T-cell (primary cell): ENCODE measurements at regions not wholly inside any gene's neighbourhood (a gene's known extent, or its start where the extent isn't known, plus 50 kb on each side); places are given as distances from the start of the nearest gene placed in this dataset.

Experiments used
- ATAC-seq, 4 experiments: fragments of 200-7000 bp in 3 of 4; fragments of 150-1000 bp in 1 of 4; cut with Tn5 transposase; replicated peaks in 1 of 4; 1 replicate in 3 of 4; 2 replicates in 1 of 4; pipeline ENCODE4 v1.10.0; 2021; ENCODE audit warnings: moderate library complexity in 3 of 4, mild to moderate bottlenecking in 2 of 4, moderate number of reproducible peaks in 1 of 4
- CTCF ChIA-PET, 2 donors: fragments of 300-600 bp; sonication (Branson Sonifier 250); formaldehyde crosslinking; loops; one replicate each; lab custom pipeline; 2022; ENCODE audit warnings: antibody characterized with exemption in 2 of 2; lab: Charles Lee
- POLR2A ChIA-PET, 2 donors: fragments of 300-600 bp; sonication (Branson Sonifier 250); formaldehyde crosslinking; loops; one replicate each; lab custom pipeline; 2022; ENCODE audit warnings: antibody characterized with exemption in 2 of 2; lab: Charles Lee
- DNase-seq, 35 experiments: peaks; one replicate each; pipeline versions ENCODE4 v3.0.0 to v3.0.0-alpha.2; 2013 to 2023
- H3K27ac ChIP-seq: one replicate; pipeline ENCODE4 v1.5.1; 2013; ENCODE audit warnings: low read length
- H3K27me3 ChIP-seq, 2 experiments: replicated peaks in 1 of 2; 1 replicate in 1 of 2; 2 replicates in 1 of 2; pipeline versions ENCODE4 v1.6.1 to v1.7.0; 2013; ENCODE audit warnings: low read length in 1 of 2, mixed read lengths in 1 of 2; ENCODE audit not compliant: control insufficient read depth in 2 of 2, insufficient read depth in 2 of 2; ENCODE audit errors: extremely low read depth in 1 of 2
- H3K36me3 ChIP-seq, 2 donors: 1 replicate in 1 of 2; 2 replicates in 1 of 2; pipeline versions ENCODE4 v1.6.1 to v1.7.0; 2013; ENCODE audit warnings: low read length in 1 of 2; ENCODE audit not compliant: control insufficient read depth in 2 of 2, insufficient read depth in 1 of 2; ENCODE audit errors: extremely low read depth in 1 of 2
- H3K4me1 ChIP-seq, 2 experiments: 1 replicate in 1 of 2; 2 replicates in 1 of 2; pipeline versions ENCODE4 v1.6.1 to v1.7.0; 2013; ENCODE audit warnings: low read length in 2 of 2, mixed read lengths in 1 of 2; ENCODE audit not compliant: insufficient read depth in 2 of 2, control insufficient read depth in 1 of 2; ENCODE audit errors: extremely low read depth in 1 of 2
- H3K4me3 ChIP-seq, 2 donors: 1 replicate in 1 of 2; 2 replicates in 1 of 2; pipeline versions ENCODE4 v1.5.1 to v1.7.0; 2013; ENCODE audit warnings: mild to moderate bottlenecking in 2 of 2, low read length in 1 of 2, moderate library complexity in 1 of 2; ENCODE audit not compliant: control insufficient read depth in 1 of 2; ENCODE audit errors: extremely low read depth in 1 of 2
- H3K9me3 ChIP-seq: 2 replicates; pipeline ENCODE4 v1.7.0; 2013
- H3K27ac Mint-ChIP-seq, 2 donors: one replicate each; pipeline ENCODE4 v1.8.0; 2020 to 2021; ENCODE audit warnings: mild to moderate bottlenecking in 2 of 2, mixed read lengths in 2 of 2
- H3K27me3 Mint-ChIP-seq, 2 donors: one replicate each; pipeline ENCODE4 v1.8.0; 2021 to 2022; ENCODE audit warnings: mixed read lengths in 2 of 2
- H3K36me3 Mint-ChIP-seq: one replicate; pipeline ENCODE4 v1.8.0; 2021; ENCODE audit warnings: mixed read lengths
- H3K4me1 Mint-ChIP-seq, 3 donors: one replicate each; pipeline ENCODE4 v1.8.0; 2020 to 2022; ENCODE audit warnings: mixed read lengths in 3 of 3, mild to moderate bottlenecking in 1 of 3
- H3K4me3 Mint-ChIP-seq, 3 donors: one replicate each; pipeline ENCODE4 v1.8.0; 2020 to 2022; ENCODE audit warnings: mild to moderate bottlenecking in 3 of 3, mixed read lengths in 3 of 3, moderate library complexity in 3 of 3
- H3K9me3 Mint-ChIP-seq, 3 donors: one replicate each; pipeline ENCODE4 v1.8.0; 2020 to 2022; ENCODE audit warnings: mixed read lengths in 3 of 3
- WGBS: methylation state at CpG from one replicate; pipeline ENCODE4 v1.1.5; 2013; ENCODE audit warnings: missing lambda C conversion rate; ENCODE audit not compliant: insufficient coverage; 5-methylcytosine and 5-hydroxymethylcytosine counted together

DNA sequence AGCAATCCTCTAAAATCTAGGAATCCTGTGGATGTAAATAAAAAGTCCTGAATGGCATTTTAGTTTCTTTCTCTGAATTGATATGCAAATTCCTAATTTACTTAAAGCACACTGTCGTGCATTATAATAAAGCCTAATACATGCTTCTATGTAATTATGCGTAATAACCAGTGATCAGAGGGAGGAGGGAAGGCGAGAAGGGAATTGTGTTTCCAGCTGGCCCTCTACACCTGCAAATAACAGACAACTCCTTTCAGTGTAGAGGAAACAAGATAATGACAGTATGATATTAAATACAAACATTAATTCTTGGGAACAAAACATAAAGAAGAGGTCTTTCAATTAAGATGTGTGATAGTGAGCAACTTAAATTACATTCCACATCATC, 419.6 kb upstream of the LCORL start:
- no peak overlapping the region for H3K27ac Mint-ChIP-seq
- no peak for ATAC-seq
- WGBS: no CpG with 5 or more reads among the region's 3 CpGs
- no peaks in the 10 kb centered on the region for H3K4me1 Mint-ChIP-seq
- POLR2A ChIA-PET: no interaction called here
- Histone ChIP-seq H3K36me3 (no peaks in the 10 kb centered on the region), H3K4me3 (no peak overlapping the region), H3K27me3 (no peaks in the 10 kb centered on the region), H3K4me1 (no peaks in the 10 kb centered on the region), H3K9me3 (no peaks in the 10 kb centered on the region), H3K27ac (no peak overlapping the region)
- H3K9me3 Mint-ChIP-seq: peaks cover 0 to 20% (median 14%) of the 10 kb centered on the region in 3 donors
- DNase-seq: no peak
- CTCF ChIA-PET: no interaction called here
- H3K27me3 Mint-ChIP-seq: peaks cover 0 to 4% of the 10 kb centered on the region in 2 donors
- H3K36me3 Mint-ChIP-seq: no peaks in the 10 kb centered on the region
- H3K4me3 Mint-ChIP-seq: no peak overlapping the region

DNA sequence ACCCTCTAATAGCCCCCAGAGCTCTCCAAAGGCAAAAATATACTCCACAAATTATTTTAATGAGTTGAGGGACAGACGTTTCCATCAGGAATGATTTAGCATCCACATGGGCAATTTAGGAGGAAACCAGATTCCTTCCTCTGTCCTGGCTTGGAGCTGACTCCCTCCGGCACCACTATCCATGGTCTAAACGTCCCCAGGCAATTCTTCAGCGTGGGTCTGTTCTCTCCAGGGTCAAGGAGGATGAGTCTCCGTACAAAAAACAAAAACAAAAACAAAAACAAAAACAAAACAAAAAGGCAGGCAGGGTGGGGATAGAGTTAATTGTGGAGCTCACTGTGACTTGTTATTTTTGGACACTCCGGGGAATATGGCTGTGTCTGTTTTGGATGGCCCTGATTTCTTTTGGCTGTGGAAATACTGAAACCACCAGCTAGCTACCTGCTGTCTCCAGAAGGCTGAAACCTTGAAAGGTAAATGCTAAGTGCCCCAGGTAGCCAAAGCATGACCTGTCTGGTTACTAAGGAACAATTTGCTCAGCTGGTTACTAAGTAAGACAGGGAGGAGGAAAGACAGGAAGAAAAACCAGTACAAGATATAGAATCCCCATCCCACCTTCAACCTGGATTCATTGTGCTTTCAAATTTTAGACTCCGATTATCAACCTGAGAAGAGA, 419.1 kb upstream of the LCORL start:
- no peak overlapping the region for H3K4me3 Mint-ChIP-seq
- peaks cover 0 to 4% of the 10 kb centered on the region in 2 donors for H3K27me3 Mint-ChIP-seq
- Histone ChIP-seq H3K4me1 (no peaks in the 10 kb centered on the region), H3K4me3 (no peak overlapping the region), H3K36me3 (no peaks in the 10 kb centered on the region), H3K27ac (no peak overlapping the region), H3K9me3 (no peaks in the 10 kb centered on the region), H3K27me3 (no peaks in the 10 kb centered on the region)
- no peaks in the 10 kb centered on the region for H3K4me1 Mint-ChIP-seq
- no peak for DNase-seq
- H3K36me3 Mint-ChIP-seq: no peaks in the 10 kb centered on the region
- ChIA-PET POLR2A (no interaction called here), CTCF (no interaction called here)
- no peak overlapping the region for H3K27ac Mint-ChIP-seq
- peaks cover 0 to 19% (median 14%) of the 10 kb centered on the region in 3 donors for H3K9me3 Mint-ChIP-seq
- WGBS: 28% methylated on average over 2 of the region's 7 CpGs
- no peak for ATAC-seq

DNA sequence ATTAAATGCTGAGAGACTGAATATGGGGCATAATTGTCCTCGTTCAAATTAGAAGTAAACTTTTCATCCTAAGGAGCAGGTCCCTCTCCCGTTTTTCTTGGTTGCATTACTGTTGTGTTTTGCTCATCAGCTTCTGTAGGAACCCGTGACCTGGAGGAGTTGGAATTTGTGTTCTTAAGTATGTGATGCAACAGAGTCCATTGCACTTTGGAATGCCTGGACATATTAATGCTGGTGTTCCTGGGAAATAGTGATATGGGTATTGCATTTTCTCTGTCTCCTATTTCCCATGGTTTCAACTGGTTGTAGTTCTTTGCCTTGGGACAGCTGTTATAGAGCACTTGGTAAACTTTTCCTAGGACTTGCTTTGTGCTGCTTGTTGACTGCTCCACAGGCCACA, 417.8 kb upstream of the LCORL start:
- Mint-ChIP-seq H3K4me3 (no peak overlapping the region), H3K4me1 (no peaks in the 10 kb centered on the region), H3K9me3 (peaks cover 0 to 9% (median 9%) of the 10 kb centered on the region in 3 donors), H3K36me3 (no peaks in the 10 kb centered on the region), H3K27ac (no peak overlapping the region), H3K27me3 (peaks cover 0 to 4% of the 10 kb centered on the region in 2 donors)
- Histone ChIP-seq H3K36me3 (no peaks in the 10 kb centered on the region), H3K4me3 (no peak overlapping the region), H3K27me3 (no peaks in the 10 kb centered on the region), H3K27ac (no peak overlapping the region), H3K4me1 (no peaks in the 10 kb centered on the region), H3K9me3 (no peaks in the 10 kb centered on the region)
- DNase-seq (no peak), ATAC-seq (no peak)
- ChIA-PET POLR2A (no interaction called here), CTCF (no interaction called here)
- WGBS: 59% methylated on average over 2 of the region's 3 CpGs

DNA sequence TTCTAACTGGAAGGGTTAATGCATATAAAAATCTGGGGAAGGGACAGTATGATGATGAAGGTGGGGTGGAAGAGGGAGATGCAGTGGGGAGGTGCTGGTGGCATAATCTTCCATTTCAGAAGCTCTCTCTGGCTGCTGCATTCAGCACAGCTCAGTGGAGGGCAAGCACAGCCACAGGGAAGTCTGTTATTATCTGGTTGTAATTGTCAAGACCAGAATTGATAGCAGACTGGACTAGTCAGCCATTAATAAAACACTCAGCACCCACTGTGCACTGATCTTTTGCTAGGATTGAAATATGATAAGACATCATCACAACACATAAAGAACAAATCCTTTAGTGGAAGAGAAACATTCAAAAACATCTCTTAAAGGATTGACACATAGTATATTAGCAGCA, 414.2 kb upstream of the LCORL start:
- Histone ChIP-seq H3K4me1 (no peaks in the 10 kb centered on the region), H3K27ac (no peak overlapping the region), H3K36me3 (no peaks in the 10 kb centered on the region), H3K9me3 (no peaks in the 10 kb centered on the region), H3K27me3 (no peaks in the 10 kb centered on the region), H3K4me3 (no peak overlapping the region)
- Mint-ChIP-seq H3K4me1 (no peaks in the 10 kb centered on the region), H3K4me3 (no peak overlapping the region), H3K36me3 (no peaks in the 10 kb centered on the region), H3K27ac (no peak overlapping the region), H3K9me3 (peaks cover 0 to 3% (median 0%) of the 10 kb centered on the region in 3 donors), H3K27me3 (peaks cover 0 to 4% of the 10 kb centered on the region in 2 donors)
- ChIA-PET CTCF (no interaction called here), POLR2A (no interaction called here)
- ATAC-seq: no peak
- no peak for DNase-seq

DNA sequence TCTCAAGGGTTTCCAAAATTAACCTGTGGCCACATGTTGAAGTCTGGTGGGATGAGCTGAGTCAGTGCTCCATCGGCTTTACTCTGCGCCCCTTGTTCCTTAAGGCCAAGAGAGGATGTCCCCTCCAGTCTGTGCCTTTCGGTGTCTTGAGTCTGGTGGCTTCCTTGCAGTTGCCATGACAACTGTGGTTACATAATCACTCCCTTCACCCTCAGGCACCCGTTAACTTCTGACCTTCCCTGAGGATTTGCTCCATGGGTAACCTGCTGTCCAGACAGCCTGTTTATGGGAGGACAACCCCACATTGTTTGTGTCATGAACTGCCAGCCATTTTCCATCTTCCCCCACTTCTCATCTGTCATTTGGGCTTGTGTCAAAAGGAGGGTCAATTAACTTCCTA, 401.1 kb upstream of the LCORL start:
- no peak overlapping the region for H3K27ac Mint-ChIP-seq
- ATAC-seq (no peak), DNase-seq (no peak)
- Histone ChIP-seq H3K27ac (no peak overlapping the region), H3K36me3 (no peaks in the 10 kb centered on the region), H3K4me3 (no peak overlapping the region), H3K4me1 (no peaks in the 10 kb centered on the region), H3K9me3 (no peaks in the 10 kb centered on the region), H3K27me3 (no peaks in the 10 kb centered on the region)
- WGBS: 91% methylated on average over 2 of the region's 4 CpGs
- no peaks in the 10 kb centered on the region for H3K27me3 Mint-ChIP-seq
- H3K4me1 Mint-ChIP-seq: no peaks in the 10 kb centered on the region
- no peak overlapping the region for H3K4me3 Mint-ChIP-seq
- H3K9me3 Mint-ChIP-seq: peaks cover 0 to 8% (median 0%) of the 10 kb centered on the region in 3 donors
- CTCF ChIA-PET: no interaction called here
- POLR2A ChIA-PET: no interaction called here
- H3K36me3 Mint-ChIP-seq: no peaks in the 10 kb centered on the region

DNA sequence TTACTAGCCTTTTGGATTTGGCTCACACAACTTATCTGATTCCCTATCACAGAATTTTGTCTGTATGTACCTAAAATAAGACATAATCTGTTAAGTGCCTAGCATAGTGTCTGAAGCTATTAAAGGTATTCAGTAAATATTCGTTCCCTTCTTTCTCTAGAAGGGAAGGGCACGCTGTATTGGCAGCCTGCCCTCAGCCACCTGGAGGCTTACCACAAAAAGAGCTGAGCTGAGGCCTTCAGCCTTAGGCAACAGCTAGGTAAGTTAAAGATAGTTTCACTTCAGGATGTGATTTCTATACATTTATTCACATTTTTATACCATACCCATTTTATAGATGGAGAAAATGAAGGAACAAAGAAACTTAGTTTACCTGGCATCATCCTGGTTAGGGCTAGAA, 400.0 kb upstream of the LCORL start:
- Histone ChIP-seq H3K9me3 (no peaks in the 10 kb centered on the region), H3K4me3 (no peak overlapping the region), H3K27me3 (no peaks in the 10 kb centered on the region), H3K4me1 (no peaks in the 10 kb centered on the region), H3K27ac (no peak overlapping the region), H3K36me3 (no peaks in the 10 kb centered on the region)
- ATAC-seq (no peak), DNase-seq (no peak)
- peaks cover 0 to 14% (median 3%) of the 10 kb centered on the region in 3 donors for H3K9me3 Mint-ChIP-seq
- no peaks in the 10 kb centered on the region for H3K4me1 Mint-ChIP-seq
- POLR2A ChIA-PET: no interaction called here
- no peak overlapping the region for H3K27ac Mint-ChIP-seq
- H3K36me3 Mint-ChIP-seq: no peaks in the 10 kb centered on the region
- CTCF ChIA-PET: no interaction called here
- H3K4me3 Mint-ChIP-seq: no peak overlapping the region
- H3K27me3 Mint-ChIP-seq: no peaks in the 10 kb centered on the region
- WGBS: no CpG with 5 or more reads among the region's 2 CpGs

DNA sequence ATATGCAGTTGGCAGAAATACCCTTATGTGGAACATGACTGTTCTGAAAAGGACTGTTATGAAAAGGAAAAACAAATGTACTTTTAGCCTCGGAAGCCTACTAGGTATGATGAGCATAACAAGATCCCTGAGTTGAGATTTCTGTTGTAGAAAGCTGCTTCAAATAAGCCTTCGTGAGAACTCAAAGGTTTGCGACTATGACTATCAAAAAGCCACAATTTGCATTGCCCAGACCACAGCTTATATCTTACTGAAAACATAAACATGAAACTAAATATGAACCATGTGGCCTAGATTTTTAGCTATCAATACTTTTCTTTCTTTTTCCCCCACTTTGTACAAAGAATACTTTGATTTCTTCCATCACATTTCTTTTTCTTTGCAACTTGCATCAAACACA, 398.2 kb upstream of the LCORL start:
- no peak overlapping the region for H3K4me3 Mint-ChIP-seq
- H3K27me3 Mint-ChIP-seq: no peaks in the 10 kb centered on the region
- Histone ChIP-seq H3K27me3 (no peaks in the 10 kb centered on the region), H3K4me1 (no peaks in the 10 kb centered on the region), H3K27ac (no peak overlapping the region), H3K4me3 (no peak overlapping the region), H3K9me3 (no peaks in the 10 kb centered on the region), H3K36me3 (no peaks in the 10 kb centered on the region)
- H3K4me1 Mint-ChIP-seq: no peaks in the 10 kb centered on the region
- ChIA-PET POLR2A (no interaction called here), CTCF (no interaction called here)
- H3K9me3 Mint-ChIP-seq: peaks cover 0 to 10% (median 3%) of the 10 kb centered on the region in 3 donors
- no CpG with 5 or more reads among the region's 3 CpGs for WGBS
- ATAC-seq: no peak
- no peak for DNase-seq
- no peak overlapping the region for H3K27ac Mint-ChIP-seq
- H3K36me3 Mint-ChIP-seq: no peaks in the 10 kb centered on the region
